ENCODE measurements at regions not wholly inside any gene's neighbourhood (a gene's known extent, or its start where the extent isn't known, plus 50 kb on each side); places are given as distances from the start of the nearest gene placed in this dataset.

- DNase-seq: no peak
Observed at GRCh38 chr5:159536646-159537045, 206.4 kb upstream of the IL12B start.

- no peak for DNase-seq
Observed at GRCh38 chr5:159539678-159540077, 209.4 kb upstream of the IL12B start.

- DNase-seq: no peak
Observed at GRCh38 chr5:159543326-159543725, 213.0 kb upstream of the IL12B start.

- no peak for DNase-seq
Observed at GRCh38 chr5:159545156-159545555, 214.9 kb upstream of the IL12B start.

GRCh38 chr5:159547466-159548195 lies 217.3 kb upstream of the IL12B start:
- DNase-seq: no peak

GRCh38 chr5:159548517-159548916 lies 218.2 kb upstream of the IL12B start:
- no peak for DNase-seq

GRCh38 chr5:159549046-159549445 lies 218.8 kb upstream of the IL12B start:
- DNase-seq: no peak

GRCh38 chr5:159550951-159551350 lies 220.7 kb upstream of the IL12B start:
- DNase-seq: no peak

- DNase-seq: no peak
Observed at GRCh38 chr5:159552751-159553150, 222.5 kb upstream of the IL12B start.

GRCh38 chr5:159553792-159554191 lies 223.5 kb upstream of the IL12B start:
- DNase-seq: no peak

GRCh38 chr5:159555084-159555483 lies 224.8 kb upstream of the IL12B start:
- DNase-seq: no peak

- DNase-seq: no peak
Observed at GRCh38 chr5:159559337-159559736, 229.1 kb upstream of the IL12B start.

- DNase-seq: no peak
Observed at GRCh38 chr5:159560088-159560487, 229.8 kb upstream of the IL12B start.

GRCh38 chr5:159564031-159564430 lies 233.7 kb upstream of the IL12B start:
- no peak for DNase-seq

- no peak for DNase-seq
Observed at GRCh38 chr5:159566832-159567231, 236.5 kb upstream of the IL12B start.

- DNase-seq: no peak
Observed at GRCh38 chr5:159567461-159567860, 237.2 kb upstream of the IL12B start.

GRCh38 chr5:159571501-159572244 lies 241.4 kb upstream of the IL12B start:
- no peak for DNase-seq

- no peak for DNase-seq
Observed at GRCh38 chr5:159576902-159577301, 246.6 kb upstream of the IL12B start.

GRCh38 chr5:159581502-159582249 lies 251.4 kb upstream of the IL12B start:
- no peak for DNase-seq

GRCh38 chr5:159582756-159583541 lies 252.7 kb upstream of the IL12B start:
- DNase-seq: no peak

GRCh38 chr5:159586921-159587320 lies 256.6 kb upstream of the IL12B start:
- DNase-seq: no peak

- no peak for DNase-seq
Observed at GRCh38 chr5:159588941-159589340, 258.7 kb upstream of the IL12B start.
